ENCODE measurements at regions not wholly inside any gene's neighbourhood (a gene's known extent, or its start where the extent isn't known, plus 50 kb on each side); places are given as distances from the start of the nearest gene placed in this dataset.
"Not testable (repeated sequence)": the region's sequence is repeated elsewhere in the genome, so short reads cannot be mapped to it uniquely, and the experiment has no call there.

DNA sequence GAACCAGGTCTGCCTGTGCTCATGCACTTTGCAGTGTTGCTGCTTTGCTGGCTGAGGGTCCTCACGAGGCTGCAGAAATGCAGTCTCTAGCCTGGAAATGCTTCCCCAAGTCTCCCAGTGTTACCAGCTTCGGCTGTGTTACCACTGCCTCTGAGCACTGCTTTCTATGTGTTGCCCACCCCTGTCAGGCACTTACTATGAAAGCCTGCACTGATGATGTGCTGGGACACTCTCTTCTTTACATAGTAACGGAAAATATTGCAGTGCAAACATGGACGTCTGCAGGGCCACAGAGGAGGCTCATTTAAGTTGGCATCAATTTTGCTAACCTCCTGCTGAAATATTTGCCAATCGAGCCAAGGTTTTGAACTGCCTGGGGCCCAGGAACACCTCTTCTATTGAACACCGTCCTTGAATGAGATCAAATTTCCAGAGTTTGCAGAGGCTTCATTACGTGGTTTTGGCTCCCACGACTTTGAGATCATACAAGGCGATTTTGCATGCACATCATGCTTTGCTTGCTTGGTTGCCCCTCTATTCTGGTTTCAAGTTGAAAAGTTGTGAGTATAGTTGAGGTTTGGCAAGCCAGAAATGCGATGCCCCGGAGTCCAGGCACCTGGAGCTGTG, 404.7 kb upstream of the PODXL start:
- no peak for DNase-seq (ENCODE audit: low read depth in 2 of 2)

DNA sequence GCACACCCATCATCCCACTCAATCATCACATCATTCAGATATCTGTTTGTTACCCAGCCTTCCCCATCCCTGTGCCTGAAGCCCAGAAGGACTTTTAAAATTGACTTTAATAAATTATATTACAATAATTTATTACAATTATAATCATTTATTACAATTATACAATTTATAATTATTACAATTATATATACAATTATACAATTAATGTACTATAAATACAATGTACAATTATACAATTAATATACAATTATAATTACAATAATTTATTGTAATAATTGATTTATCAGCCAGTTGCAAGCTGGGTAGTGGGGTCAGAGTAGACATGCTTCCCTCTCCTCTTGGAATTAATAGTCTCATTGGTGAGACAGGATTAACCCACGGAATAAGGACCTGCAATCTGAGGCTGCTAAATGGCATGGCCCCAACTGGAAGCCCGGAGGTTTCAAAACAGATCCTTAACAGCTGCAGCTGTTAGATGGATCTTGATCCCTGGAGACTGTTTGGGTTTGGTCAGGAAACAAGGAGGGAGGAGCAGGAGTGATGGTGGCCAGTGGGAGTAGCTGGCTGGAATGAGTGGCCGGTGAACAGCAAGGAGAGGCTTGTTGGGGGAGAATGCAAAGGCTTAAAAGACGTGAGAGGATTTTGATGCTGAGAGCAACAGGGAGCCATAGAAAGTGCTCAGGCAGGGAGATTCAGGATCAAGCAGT, 402.8 kb upstream of the PODXL start:
- no peak for DNase-seq (ENCODE audit: low read depth in 2 of 2)

DNA sequence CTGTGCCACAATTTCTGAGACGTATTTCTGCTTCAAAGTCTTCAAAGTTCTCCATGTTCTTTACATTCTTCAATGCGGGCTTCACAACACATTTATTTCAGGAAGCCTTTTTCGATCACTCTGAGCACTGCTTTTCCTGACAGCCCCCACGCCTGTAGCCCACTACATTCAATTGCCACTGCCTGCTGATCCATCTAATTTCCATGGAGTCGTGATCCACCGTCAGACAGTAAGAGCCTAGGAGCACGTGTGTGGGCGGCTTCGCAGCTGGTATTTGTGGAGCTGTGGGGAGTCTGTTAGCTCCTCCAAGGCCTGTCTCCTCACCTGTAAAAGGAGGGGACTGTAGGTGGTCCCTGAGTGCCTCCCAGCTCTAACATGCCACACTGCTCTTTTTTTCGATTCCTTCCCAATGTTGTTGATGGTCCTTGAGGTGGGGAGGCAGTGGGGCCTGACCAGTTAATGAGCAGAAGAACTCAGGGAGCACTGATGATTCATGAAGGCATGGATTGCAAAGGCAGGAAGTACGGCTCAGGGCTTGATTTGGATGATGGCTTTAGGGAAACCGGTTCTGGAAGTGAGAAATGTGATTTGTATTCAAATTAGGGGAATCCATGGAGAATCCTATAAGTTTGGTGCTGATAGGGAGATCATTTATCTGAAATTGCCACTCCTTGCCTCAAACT, 401.1 kb upstream of the PODXL start:
- DNase-seq (ENCODE audit: low read depth in 2 of 2) = no peak

DNA sequence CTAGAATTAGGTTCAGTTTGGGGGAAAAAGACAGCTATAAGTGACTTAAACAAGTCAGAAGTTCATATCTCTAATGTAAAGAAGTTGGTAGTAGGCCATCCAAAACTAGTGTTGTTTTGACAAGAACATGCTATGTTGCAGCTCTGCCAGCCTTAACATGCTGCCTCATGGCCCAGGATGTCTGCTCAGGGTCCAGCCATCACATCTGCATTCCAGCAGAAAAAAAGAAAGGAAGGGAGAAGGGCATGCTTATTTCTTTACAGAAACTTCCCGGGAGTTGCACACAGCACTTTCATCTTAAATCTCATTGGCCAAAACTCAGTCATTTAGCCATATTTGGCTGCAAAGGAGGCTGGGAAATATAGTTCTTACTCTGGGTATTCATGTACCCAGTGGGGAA, 400.4 kb upstream of the PODXL start:
- no peak for DNase-seq (ENCODE audit: low read depth in 2 of 2)

DNA sequence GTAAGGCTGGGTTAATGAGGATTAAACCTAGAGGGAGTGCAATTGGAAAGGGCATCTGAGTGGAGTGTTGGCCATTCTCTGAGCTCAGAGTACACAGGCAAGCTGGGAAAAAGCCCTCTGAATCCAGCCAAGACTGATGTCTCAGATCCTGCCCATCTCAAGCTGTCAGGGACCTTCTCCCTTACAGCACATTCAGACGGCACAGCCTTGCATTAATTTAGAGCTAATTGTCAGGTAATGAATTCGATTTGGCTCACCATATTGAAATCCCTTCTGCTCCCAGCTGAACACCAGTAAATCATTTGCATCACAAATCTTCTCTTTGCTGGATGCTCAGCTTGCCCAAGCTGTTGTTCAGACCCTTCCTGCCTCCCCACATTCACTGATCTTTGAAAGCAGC, 399.3 kb upstream of the PODXL start:
- DNase-seq (ENCODE audit: low read depth in 2 of 2) = no peak

DNA sequence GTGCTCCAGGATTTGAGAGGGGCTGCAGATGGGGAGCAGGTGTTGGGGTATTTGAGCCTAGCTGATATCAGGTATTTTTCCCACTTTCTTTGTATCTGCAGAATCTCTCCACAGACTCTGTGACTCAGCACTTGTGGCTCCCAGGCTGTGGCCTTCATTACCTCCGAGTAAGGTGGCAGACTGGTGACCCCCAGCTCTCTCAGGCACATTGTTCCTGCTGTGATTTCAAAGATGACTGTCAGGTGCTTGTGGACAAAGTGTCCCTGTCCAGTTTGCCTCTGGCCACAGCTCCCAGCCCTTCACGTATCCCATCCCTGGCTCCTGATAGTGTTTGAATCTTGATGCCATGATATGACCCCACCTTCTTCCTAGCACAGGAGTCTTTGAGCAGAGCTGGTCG, 396.8 kb upstream of the PODXL start:
- DNase-seq (ENCODE audit: low read depth in 2 of 2) = no peak

DNA sequence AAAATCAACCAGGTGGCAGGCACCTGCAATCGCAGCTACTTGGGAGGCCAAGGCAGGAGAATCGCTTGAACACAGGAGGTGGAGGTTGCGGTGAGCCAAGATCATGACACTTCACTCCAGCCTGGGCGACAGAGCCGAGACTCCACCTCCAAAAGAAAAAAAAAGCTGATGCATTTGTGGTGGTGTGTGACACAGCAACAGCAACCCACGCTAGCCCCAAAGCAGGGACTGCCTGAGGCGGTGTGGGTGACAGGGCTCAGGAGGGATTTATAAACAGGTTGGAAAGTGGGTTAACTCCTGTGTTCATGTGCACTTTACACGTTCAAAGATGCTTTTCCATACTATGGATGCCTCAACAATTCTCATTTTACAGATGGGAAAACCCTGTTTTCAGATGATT, 395.9 kb upstream of the PODXL start:
- DNase-seq (ENCODE audit: low read depth in 2 of 2) = no peak

DNA sequence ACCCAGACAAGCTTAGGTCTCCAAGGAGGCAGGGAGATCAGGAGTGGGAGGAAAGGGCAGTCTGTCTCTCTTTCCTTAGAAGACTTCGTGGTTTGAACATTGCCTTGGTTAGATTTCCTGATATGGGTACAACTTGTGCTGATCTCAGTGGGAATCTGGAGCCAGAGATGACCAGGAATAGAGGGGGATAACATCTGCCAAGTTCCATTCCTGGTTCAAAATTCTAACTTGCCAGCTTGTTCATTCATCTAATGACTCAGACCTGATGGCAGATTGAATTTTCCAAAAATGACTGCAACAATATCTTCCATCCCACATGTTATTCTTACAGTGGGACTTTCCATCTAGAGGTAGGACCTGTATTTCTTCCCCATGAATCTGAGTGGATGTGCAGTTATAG, 394.3 kb upstream of the PODXL start:
- DNase-seq (ENCODE audit: low read depth in 2 of 2) = no peak

DNA sequence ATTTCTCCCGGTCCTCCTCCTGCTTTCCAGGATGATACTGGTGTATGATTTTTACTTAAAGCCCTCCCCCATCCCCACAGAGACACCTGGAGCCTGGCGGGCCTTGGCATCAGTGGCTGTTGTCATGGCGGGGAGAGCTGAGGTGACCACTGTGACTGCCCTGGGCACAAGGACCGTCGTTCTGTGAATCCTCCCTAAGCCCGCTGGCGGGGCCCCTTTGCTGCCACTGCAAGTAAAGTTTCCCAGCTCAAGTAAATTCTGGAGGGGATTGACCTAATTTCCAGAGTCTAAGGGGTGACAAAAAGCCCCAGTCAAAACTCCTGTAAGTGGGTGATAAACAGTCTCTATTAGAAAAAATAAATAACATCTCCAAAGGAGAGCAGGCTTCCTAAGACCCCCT, 393.2 kb upstream of the PODXL start:
- DNase-seq (ENCODE audit: low read depth in 2 of 2) = no peak

DNA sequence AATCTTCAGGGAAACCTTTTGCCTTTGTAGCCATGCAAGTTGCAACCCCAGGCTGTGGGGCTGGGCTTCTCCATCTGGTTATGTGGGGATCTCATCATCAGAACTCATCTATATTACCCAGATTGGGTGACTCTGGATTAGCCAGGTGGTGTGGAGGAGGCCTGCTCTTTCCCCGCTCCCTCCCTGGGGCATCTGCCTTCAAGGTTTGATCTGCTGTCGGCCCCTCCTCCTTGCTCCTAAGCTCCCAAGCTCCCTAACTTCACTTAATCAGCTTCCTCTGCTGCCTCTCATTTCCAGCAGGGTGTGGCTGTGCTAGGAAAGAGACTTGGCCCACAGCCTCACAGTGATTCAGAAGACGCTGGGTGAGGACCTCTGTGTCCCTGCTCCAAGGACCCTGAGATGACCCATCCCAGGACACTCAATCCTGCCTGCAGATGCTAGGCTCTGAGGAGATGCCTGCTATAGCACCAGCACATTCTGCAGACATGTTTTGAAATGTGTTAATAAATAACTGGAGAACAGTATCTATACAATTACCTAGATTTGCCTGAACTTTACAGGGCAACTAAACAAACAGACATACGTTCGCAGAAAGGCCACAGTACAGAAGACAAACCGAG, 392.1 kb upstream of the PODXL start:
- DNase-seq (ENCODE audit: low read depth in 2 of 2) = no peak

DNA sequence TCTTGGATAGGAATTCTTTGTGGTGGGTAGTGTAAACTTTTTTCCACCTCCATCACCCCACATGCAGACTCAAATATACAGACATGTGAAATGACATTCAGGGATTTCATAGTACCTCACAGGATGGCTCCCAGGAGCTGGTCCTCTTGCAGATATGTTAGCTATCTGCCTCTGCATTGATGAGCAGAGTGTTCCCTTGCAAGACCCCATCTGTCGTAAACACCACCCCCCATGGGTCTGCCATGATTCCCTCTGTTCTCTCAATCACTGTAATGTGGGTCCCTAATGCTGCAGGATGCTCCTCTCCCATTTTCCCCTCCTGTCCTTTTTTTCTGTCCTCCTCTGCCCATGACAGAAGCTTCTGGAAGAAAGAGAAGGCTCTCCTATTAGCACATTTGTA, 391.2 kb upstream of the PODXL start:
- DNase-seq (ENCODE audit: low read depth in 2 of 2) = no peak

DNA sequence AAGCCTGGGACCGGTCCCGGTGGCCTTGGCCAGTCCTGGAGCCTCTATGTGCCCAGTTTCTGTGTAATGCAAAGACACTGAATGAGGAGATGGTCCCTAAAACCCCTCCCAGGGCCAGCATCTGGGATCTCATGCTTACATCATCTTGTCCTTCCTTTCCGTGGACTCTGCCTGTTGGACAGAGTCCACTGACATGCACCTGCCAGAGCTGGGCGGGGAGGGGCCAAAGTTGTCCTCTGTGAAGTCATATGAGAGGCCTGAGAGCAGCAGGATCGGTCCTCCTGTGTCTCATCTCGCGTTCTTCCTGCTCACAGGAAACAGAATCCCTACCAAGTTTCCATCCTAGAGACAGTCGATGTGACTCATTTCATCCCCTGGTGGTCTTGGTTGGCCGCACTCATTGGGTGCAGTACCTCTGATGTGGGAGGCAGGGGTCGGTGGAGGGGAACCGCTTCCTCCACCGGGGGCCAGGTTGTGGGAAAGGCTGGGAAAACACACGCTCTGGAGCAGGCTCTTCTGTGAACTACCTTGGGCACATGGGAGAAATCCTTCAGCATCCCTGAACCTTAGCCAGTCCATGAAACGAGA, 389.6 kb upstream of the PODXL start:
- no peak for DNase-seq (ENCODE audit: low read depth in 2 of 2)

DNA sequence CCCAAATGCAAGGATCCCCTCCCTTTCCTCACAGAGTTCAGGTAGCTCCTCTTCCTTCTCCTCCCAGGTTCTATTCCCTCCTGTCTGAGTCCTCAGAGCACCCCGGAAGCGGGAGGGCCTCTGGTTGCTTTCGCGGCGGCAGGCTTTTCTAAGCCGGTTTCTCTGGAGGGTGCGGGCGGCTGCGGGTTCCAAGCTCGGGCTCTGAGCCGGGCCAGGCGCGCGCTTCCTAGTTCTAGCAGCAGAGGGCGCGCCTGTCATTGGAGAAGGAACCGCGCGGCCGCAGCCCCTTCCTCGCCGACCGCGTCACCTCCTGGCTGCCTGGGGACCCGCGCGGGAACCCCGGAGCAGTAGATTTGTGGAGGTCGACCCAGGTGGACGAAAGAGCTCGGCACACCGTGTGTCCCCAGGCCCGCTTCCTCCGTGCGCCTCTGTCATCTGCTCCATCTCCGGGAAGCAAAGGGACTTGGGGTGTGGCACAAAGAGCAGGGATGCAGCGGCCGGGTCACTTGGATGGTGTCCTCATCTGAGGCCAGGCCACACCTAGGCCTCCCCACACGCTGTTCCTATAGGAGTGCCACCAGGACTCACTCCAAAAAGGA, 389.0 kb upstream of the PODXL start:
- DNase-seq (ENCODE audit: low read depth in 2 of 2) = no peak

DNA sequence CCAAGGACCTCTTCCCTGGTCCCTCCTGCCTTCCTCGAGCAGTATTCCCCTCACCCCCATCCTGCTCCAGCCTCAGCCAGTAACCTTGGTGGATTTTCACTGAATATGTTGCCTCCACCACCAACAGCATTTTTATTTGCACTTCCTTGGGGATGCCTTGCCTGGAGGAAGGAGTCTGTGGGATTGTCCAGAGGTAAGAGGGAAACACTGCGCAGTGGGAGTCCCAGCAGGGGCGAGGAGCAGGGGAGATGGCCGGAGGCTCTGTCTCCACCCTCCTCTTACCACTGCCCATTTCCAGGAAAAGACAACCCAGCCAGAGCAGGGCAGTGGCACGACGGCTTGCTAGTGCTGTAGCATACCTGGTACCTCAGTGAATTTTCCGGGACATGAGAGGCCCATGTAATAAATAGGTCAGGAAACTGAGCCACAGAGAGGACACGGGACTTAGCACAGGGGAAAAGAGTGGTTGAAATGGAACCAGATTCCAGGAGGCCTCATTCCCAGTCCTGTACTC, 388.2 kb upstream of the PODXL start:
- DNase-seq (ENCODE audit: low read depth in 2 of 2) = no peak

DNA sequence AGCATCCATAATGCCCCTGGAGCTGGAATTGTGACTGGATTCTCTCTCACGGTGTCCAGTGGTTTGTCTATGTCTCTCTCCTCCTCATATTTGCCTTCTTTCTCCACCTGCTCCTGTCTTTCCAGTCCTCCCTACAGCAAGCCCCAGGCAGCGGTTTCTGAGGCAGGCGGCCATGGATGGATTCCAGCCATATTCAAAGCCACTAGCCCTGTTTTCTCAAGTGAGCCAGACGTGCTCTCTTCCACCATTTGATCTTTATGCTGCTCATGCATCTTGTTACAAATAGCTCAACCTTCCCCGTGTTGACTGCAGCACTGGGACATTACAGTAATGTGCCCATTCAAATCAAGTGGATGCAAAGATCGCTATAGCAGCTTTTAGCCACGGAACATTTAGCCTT, 387.2 kb upstream of the PODXL start:
- no peak for DNase-seq (ENCODE audit: low read depth in 2 of 2)

DNA sequence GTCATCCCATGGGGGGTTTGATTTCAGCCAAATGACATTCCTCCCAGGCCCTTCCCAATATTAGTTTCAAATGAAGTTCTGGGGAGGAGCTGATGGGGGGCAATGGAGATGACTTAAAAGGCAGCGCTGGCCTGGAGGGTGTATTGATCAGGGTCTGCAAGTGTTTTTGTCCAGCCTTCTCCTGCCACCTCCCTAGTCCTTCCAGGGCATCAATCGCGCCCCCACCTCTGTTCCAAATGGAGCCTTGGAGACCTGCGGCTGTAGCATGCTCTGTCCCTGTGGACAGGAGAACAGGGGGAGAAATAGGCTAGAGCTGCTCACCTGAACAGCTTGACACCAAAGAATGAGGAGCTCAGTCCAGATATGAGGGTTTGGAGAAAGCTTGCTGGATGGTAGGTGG, 386.8 kb upstream of the PODXL start:
- no peak for DNase-seq (ENCODE audit: low read depth in 2 of 2)

DNA sequence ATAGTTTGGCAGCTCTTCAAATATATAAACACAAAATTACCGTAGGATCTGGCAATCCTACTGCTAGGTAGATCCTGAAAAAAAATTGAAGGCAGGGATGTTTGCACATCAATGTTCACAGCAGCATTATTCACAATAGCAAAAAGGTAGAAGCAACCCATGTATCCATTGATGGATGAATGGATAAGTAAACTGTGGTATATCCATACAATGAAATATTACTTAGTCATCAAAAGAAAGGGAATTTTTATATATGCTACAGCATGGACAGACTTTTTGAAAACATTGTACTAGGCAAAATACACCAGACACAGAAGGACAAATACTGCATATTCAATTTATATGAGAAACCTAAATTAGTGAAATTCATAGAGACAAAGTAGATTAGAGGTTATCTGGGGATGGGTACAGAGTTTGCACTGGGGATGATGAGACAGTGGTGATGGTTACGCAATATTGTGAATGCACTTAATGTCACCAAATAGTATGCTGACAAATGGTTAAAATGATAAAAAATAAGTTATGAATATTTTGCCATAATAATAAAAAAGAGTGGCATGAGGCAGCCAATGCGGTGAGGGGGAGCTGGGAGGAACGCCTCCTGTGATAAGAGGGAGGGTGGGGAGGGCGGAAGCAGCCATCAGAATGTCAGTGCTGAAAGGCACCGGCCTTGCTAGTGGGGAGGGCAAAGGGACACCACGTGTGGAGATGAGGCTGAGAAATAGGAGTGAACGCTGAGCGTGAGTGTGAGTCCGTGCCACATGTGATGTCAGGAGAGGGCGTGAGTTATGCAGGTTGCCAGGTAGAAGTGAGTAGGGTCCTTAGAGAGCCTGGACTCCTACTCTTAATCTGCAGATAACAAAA, 386.1 kb upstream of the PODXL start:
- DNase-seq (ENCODE audit: low read depth in 2 of 2) = no peak

DNA sequence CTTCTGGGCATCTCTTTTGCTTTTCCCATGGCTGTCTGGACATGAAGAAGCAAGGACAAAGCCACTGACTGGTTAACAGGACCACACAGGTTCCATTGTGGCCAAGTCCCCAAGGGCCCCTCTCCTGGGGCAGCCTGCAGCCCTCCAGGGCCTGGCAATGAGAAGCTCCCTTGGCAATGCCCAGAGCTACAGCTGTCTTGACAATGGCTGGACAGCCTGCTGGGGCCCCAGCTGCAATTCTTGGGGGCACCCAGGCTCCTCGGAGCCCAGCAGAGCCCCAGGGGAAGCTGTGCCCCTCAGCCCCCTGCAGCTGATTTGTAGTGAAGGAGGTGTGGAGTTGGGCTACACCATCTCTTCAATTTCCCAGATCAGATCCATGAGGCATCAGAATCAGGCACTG, 384.9 kb upstream of the PODXL start:
- no peak for DNase-seq (ENCODE audit: low read depth in 2 of 2)

DNA sequence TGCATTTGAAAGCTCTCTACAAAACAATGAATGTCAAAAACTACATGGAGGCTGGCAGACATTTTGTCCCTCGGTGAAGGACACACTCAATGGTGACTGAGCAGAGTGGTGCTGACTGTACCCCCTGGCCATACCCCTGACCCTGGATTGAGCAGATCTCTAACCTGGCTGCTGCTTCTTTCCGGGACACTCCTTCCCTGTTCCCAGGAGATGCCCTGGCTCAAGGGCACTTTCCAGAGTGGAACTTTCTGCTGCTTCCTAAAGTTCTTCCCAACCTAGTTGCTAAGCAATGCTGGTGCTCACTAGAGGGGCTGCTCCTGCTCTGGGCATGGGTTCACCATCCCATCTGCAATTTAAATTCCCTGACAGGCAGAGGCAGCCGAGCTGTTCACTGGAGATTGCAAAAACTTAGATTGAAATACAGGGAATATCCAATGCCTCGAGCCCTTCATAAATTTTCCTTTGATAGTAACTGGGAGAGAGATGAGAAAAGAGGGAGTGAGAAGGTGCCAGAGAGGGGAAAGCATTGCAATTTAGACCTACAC, 384.3 kb upstream of the PODXL start:
- DNase-seq (ENCODE audit: low read depth in 2 of 2) = no peak

DNA sequence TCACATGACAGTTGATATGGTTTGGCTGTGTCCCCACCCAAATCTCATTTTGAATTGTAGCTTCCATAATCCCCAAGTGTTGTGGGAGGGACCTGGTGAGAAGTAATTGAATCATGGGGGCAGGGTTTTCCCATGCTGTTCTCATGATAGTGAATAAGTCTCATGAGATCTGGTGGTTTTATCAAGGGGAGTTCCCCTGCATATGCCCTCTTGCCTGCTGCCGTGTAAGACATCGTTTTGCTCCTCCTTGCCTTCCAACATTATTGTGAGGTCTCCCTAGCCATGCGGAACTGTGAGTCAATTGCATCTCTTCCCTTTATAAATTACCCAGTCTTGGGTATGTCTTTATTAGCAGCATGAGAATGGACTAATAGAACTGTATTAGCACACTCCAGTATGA, 382.4 kb upstream of the PODXL start:
- not testable (repeated sequence) for DNase-seq (ENCODE audit: low read depth in 2 of 2)

DNA sequence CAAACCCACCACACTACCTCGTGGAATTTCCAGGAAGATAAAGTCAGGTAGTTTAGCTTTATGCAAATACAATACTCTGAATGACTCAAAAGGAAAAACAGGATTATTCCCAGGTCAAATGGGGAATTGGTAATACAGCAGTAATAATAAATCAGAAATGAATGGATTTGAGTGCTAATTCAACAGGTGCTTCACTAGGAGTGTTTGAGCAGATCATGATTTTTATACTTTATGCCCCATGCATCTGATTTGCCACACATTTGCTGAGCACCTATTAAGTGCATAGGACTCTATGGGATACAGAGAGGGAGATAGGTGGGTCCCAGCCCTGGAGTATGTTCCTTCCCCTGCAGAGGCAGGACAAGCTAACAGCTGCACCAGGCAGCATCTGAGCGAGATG, 381.4 kb upstream of the PODXL start:
- DNase-seq (ENCODE audit: low read depth in 2 of 2) = no peak

Measured in stimulated activated CD8-positive, alpha-beta memory T cell treated with anti-CD3 and anti-CD28 coated beads, Interleukin-7, amount 100 ng/mL, for 1 hour (primary cell).